Esophagus muscularis mucosa (tissue), 4 donors: ENCODE measurements at regions not wholly inside any gene's neighbourhood (a gene's known extent, or its start where the extent isn't known, plus 50 kb on each side); places are given as distances from the start of the nearest gene placed in this dataset.

Source experiments
- DNase-seq: peaks from one replicate; pipeline ENCODE4 v3.0.0-alpha.2; 2017; ENCODE audit errors: extremely low spot score
- H3K27ac ChIP-seq, 4 donors: fragments of 200-600 bp; sonication (generic); replicated peaks in 1 of 4; 1 replicate in 3 of 4; 2 replicates in 1 of 4; pipeline ENCODE4 v1.5.1; 2016 to 2019; ENCODE audit warnings: mild to moderate bottlenecking in 1 of 4
- H3K27me3 ChIP-seq, 4 donors: fragments of 200-600 bp; sonication (generic); one replicate each; pipeline versions ENCODE4 v1.5.1 to v1.6.0; 2016 to 2019
- H3K36me3 ChIP-seq, 4 donors: fragments of 200-600 bp; sonication (generic); one replicate each; pipeline ENCODE4 v1.5.1; 2016 to 2019
- H3K4me1 ChIP-seq, 4 donors: fragments of 200-600 bp; sonication (generic); one replicate each; pipeline ENCODE4 v1.5.1; 2016 to 2019
- H3K4me3 ChIP-seq, 4 donors: fragments of 200-600 bp; sonication (generic); 1 replicate in 2 of 4; 2 replicates in 2 of 4; pipeline ENCODE4 v1.5.1; 2016 to 2019; ENCODE audit warnings: mild to moderate bottlenecking in 4 of 4, moderate library complexity in 1 of 4
- H3K9me3 ChIP-seq, 4 donors: fragments of 200-600 bp; sonication (generic); 1 replicate in 3 of 4; 2 replicates in 1 of 4; pipeline ENCODE4 v1.5.1; 2016 to 2019
- CTCF ChIP-seq, 3 experiments: fragments of 200-600 bp in 2 of 3; fragments of 450-650 bp in 1 of 3; sonication (generic) in 2 of 3; IDR thresholded peaks; one replicate each; pipeline ENCODE4 v1.5.1; 2017 to 2019; ENCODE audit warnings: antibody characterized with exemption in 3 of 3, mild to moderate bottlenecking in 2 of 3, moderate library complexity in 1 of 3
- EP300 ChIP-seq: sonication (generic); formaldehyde crosslinking; IDR thresholded peaks from one replicate; pipeline ENCODE4 v1.6.1; 2017; ENCODE audit warnings: antibody characterized with exemption
- POLR2A ChIP-seq: fragments of 450-650 bp; IDR thresholded peaks from one replicate; pipeline ENCODE4 v1.6.1; 2017; ENCODE audit warnings: antibody characterized with exemption, moderate library complexity, mild to moderate bottlenecking, low read depth
- POLR2AphosphoS5 ChIP-seq, 2 donors: sonication (generic); formaldehyde crosslinking; IDR thresholded peaks; one replicate each; pipeline ENCODE4 v1.6.1; 2017; ENCODE audit warnings: antibody characterized with exemption in 2 of 2
- whole genome bisulfite sequencing: methylation state at CpG from one replicate; pipeline ENCODE4 v1.1.5; 2018; 5-methylcytosine and 5-hydroxymethylcytosine counted together
- intact Hi-C: fragments of 100-400 bp; cut with DNase I; formaldehyde crosslinking; loops from one replicate; pipeline ENCODE4 v1.15.1; 2023

GRCh38 chr2:216974321-216975302 is 114.7 kb upstream of the TNP1 start:
- Histone ChIP-seq H3K27ac (peak overlapping the region; percentile 17 to 56 (median 50)), H3K27me3 (no peaks in the 10 kb centered on the region), H3K4me3 (no peak overlapping the region), H3K4me1 (peaks cover 16 to 44% (median 35%) of the 10 kb centered on the region in 4 donors), H3K36me3 (no peaks in the 10 kb centered on the region), H3K9me3 (no peaks in the 10 kb centered on the region)
- intact Hi-C loops = no loop called here
- peak; percentile 91 for DNase-seq
- TF ChIP-seq POLR2A = no peak
- TF ChIP-seq CTCF (IDR thresholded peaks at IDR 0.05) = no peak
- no peak for TF ChIP-seq EP300
- TF ChIP-seq POLR2AphosphoS5 (IDR thresholded peaks at IDR 0.05) = no peak
- WGBS = 60% methylated on average over 11 of the region's 12 CpGs

- Histone ChIP-seq H3K4me3 (no peak overlapping the region), H3K9me3 (no peaks in the 10 kb centered on the region), H3K4me1 (peaks cover 16 to 56% (median 39%) of the 10 kb centered on the region in 4 donors), H3K36me3 (no peaks in the 10 kb centered on the region), H3K27me3 (no peaks in the 10 kb centered on the region), H3K27ac (peak overlapping the region in 1 of 4 donors; percentile 34)
- 80% methylated on average over 2 of the region's 2 CpGs for WGBS
- intact Hi-C loops = no loop called here
- TF ChIP-seq EP300 (no peak), POLR2AphosphoS5 (IDR thresholded peaks at IDR 0.05) (peak in 1 of 2 donors; percentile 35)
- DNase-seq = no peak
Measured at GRCh38 chr2:216971593-216971992, 111.7 kb upstream of the TNP1 start.

- no peak for DNase-seq
- WGBS = 71% methylated on average over 1 of the region's 2 CpGs
- peak overlapping the region in 1 of 4 donors; percentile 20 for H3K27ac ChIP-seq
- H3K9me3 ChIP-seq = no peaks in the 10 kb centered on the region
- peaks cover 15 to 56% (median 36%) of the 10 kb centered on the region in 4 donors for H3K4me1 ChIP-seq
- no peaks in the 10 kb centered on the region for H3K27me3 ChIP-seq
- intact Hi-C loops = no loop called here
- no peak for TF ChIP-seq EP300
- no peak for TF ChIP-seq CTCF (IDR thresholded peaks at IDR 0.05)
- no peak for TF ChIP-seq POLR2A
- TF ChIP-seq POLR2AphosphoS5 (IDR thresholded peaks at IDR 0.05) = no peak
- H3K4me3 ChIP-seq = no peak overlapping the region
- H3K36me3 ChIP-seq = no peaks in the 10 kb centered on the region
Measured at GRCh38 chr2:216970359-216970915, 110.6 kb upstream of the TNP1 start.

GRCh38 chr2:216967889-216968288 is 108.0 kb upstream of the TNP1 start:
- peaks cover 3 to 40% (median 21%) of the 10 kb centered on the region in 4 donors for H3K4me1 ChIP-seq
- 86% methylated on average over 1 of the region's 1 CpG for whole genome bisulfite sequencing
- H3K27me3 ChIP-seq = no peaks in the 10 kb centered on the region
- no peak for TF ChIP-seq POLR2AphosphoS5 (IDR thresholded peaks at IDR 0.05)
- no peak for TF ChIP-seq POLR2A
- no peak for TF ChIP-seq EP300
- TF ChIP-seq CTCF (IDR thresholded peaks at IDR 0.05) = no peak
- H3K9me3 ChIP-seq = no peaks in the 10 kb centered on the region
- no peak for DNase-seq
- intact Hi-C loops = loop anchor here (10.0 kb wide), 1 partner anchor 173 kb away; no protein-coding TSS in a partner anchor
- H3K36me3 ChIP-seq = no peaks in the 10 kb centered on the region
- no peak overlapping the region for H3K4me3 ChIP-seq
- no peak overlapping the region for H3K27ac ChIP-seq

- H3K4me3 ChIP-seq = no peak overlapping the region
- 89% methylated on average over 6 of the region's 6 CpGs for WGBS
- TF ChIP-seq EP300 = no peak
- no peak for TF ChIP-seq POLR2A
- no peak for TF ChIP-seq POLR2AphosphoS5 (IDR thresholded peaks at IDR 0.05)
- no peak for TF ChIP-seq CTCF (IDR thresholded peaks at IDR 0.05)
- no peak overlapping the region for H3K27ac ChIP-seq
- H3K36me3 ChIP-seq = no peaks in the 10 kb centered on the region
- peaks cover 0 to 4% (median 0%) of the 10 kb centered on the region in 4 donors for H3K9me3 ChIP-seq
- no peaks in the 10 kb centered on the region for H3K4me1 ChIP-seq
- H3K27me3 ChIP-seq = no peaks in the 10 kb centered on the region
- intact Hi-C loops = loop anchor here (10.0 kb wide), 1 partner anchor 166 kb away; no protein-coding TSS in a partner anchor
- DNase-seq = no peak
Measured at GRCh38 chr2:216960671-216961268, 100.9 kb upstream of the TNP1 start.
